Esophagus muscularis mucosa (tissue), 3 donors: ENCODE measurements at regions not wholly inside any gene's neighbourhood (a gene's known extent, or its start where the extent isn't known, plus 50 kb on each side); places are given as distances from the start of the nearest gene placed in this dataset.

ENCODE experiments used
- CTCF ChIP-seq, 3 experiments: fragments of 200-600 bp in 2 of 3; fragments of 450-650 bp in 1 of 3; sonication (generic) in 2 of 3; IDR thresholded peaks; one replicate each; pipeline ENCODE4 v1.5.1; 2017 to 2019; ENCODE audit warnings: antibody characterized with exemption in 3 of 3, mild to moderate bottlenecking in 2 of 3, moderate library complexity in 1 of 3
- POLR2A ChIP-seq: fragments of 450-650 bp; IDR thresholded peaks from one replicate; pipeline ENCODE4 v1.6.1; 2017; ENCODE audit warnings: antibody characterized with exemption, moderate library complexity, mild to moderate bottlenecking, low read depth

DNA sequence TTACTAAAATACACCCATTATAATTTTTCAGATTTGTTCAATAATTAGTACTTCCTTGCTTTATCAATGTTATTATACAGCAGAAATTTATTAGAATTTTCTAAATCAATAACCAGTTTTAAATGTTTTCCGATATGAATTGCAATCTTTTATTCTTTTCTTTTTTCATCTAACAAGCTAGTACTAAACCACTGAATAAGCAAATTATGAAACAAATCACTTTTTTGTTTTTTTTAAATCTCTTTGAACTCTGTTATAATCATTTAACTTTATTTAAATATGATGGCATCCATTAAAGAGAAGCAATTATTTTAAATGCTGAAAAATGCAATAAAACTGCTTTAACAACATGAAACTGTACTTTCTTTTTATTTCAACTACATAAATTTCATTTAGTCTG, 59.7 kb downstream of the HYCC1 start:
- TF ChIP-seq CTCF (IDR thresholded peaks at IDR 0.05) = no peak
- no peak for TF ChIP-seq POLR2A
